Superior temporal gyrus (tissue), 1 donor: ENCODE measurements at regions not wholly inside any gene's neighbourhood (a gene's known extent, or its start where the extent isn't known, plus 50 kb on each side); places are given as distances from the start of the nearest gene placed in this dataset.

Experiments
- DNase-seq: peaks from one replicate; pipeline ENCODE4 v3.0.0-alpha.2; 2016; ENCODE audit errors: extremely low spot score

GRCh38 chrX:147693511-147693910 is 218.2 kb upstream of the FMR1 start:
- no peak for DNase-seq

GRCh38 chrX:147699061-147699460 is 212.7 kb upstream of the FMR1 start:
- no peak for DNase-seq

GRCh38 chrX:147710301-147710700 is 201.4 kb upstream of the FMR1 start:
- DNase-seq: no peak

- DNase-seq: no peak
Observed at GRCh38 chrX:147733369-147733768, 178.3 kb upstream of the FMR1 start.

GRCh38 chrX:147735364-147735763 is 176.4 kb upstream of the FMR1 start:
- no peak for DNase-seq

- DNase-seq: no peak
Observed at GRCh38 chrX:147736045-147736444, 175.7 kb upstream of the FMR1 start.

GRCh38 chrX:147737690-147738089 is 174.0 kb upstream of the FMR1 start:
- no peak for DNase-seq

- DNase-seq: no peak
Observed at GRCh38 chrX:147738265-147738664, 173.5 kb upstream of the FMR1 start.

GRCh38 chrX:147739196-147739595 is 172.5 kb upstream of the FMR1 start:
- no peak for DNase-seq

GRCh38 chrX:147741776-147742175 is 169.9 kb upstream of the FMR1 start:
- no peak for DNase-seq

GRCh38 chrX:147749308-147749707 is 162.4 kb upstream of the FMR1 start:
- no peak for DNase-seq

- no peak for DNase-seq
Observed at GRCh38 chrX:147757750-147758149, 154.0 kb upstream of the FMR1 start.

GRCh38 chrX:147763131-147763530 is 148.6 kb upstream of the FMR1 start:
- no peak for DNase-seq

- no peak for DNase-seq
Observed at GRCh38 chrX:147764868-147765267, 146.9 kb upstream of the FMR1 start.

GRCh38 chrX:147770858-147771257 is 140.9 kb upstream of the FMR1 start:
- no peak for DNase-seq

GRCh38 chrX:147776988-147777387 is 134.7 kb upstream of the FMR1 start:
- no peak for DNase-seq

GRCh38 chrX:147779173-147779572 is 132.5 kb upstream of the FMR1 start:
- DNase-seq: no peak

GRCh38 chrX:147781844-147782243 is 129.9 kb upstream of the FMR1 start:
- no peak for DNase-seq

- DNase-seq: no peak
Observed at GRCh38 chrX:147788641-147789350, 122.9 kb upstream of the FMR1 start.

- no peak for DNase-seq
Observed at GRCh38 chrX:147800663-147801062, 111.1 kb upstream of the FMR1 start.

GRCh38 chrX:147803948-147804347 is 107.8 kb upstream of the FMR1 start:
- peak; percentile 36 for DNase-seq

- no peak for DNase-seq
Observed at GRCh38 chrX:147811803-147812202, 99.9 kb upstream of the FMR1 start.

GRCh38 chrX:147827070-147827469 is 84.6 kb upstream of the FMR1 start:
- no peak for DNase-seq

- DNase-seq: no peak
Observed at GRCh38 chrX:147828719-147829118, 83.0 kb upstream of the FMR1 start.
